IMR-90 (cell line): ENCODE measurements at regions not wholly inside any gene's neighbourhood (a gene's known extent, or its start where the extent isn't known, plus 50 kb on each side); places are given as distances from the start of the nearest gene placed in this dataset.

Experiments used
- ATAC-seq: fragments of 200-7000 bp; cut with Tn5 transposase; 2 replicates; pipeline ENCODE4 v1.9.1; 2020; ENCODE audit warnings: low read depth, mild to moderate bottlenecking, moderate library complexity
- BruUV-seq: library from RNA; stranded (reverse); fragments of 400-500 nt; replicated peaks from 2 replicates; lab custom pipeline; 2021; lab: Mats Ljungman, UMichigan
- CTCF ChIA-PET: fragments of 300-600 bp; formaldehyde crosslinking; extraction: SDS; loops from one replicate; lab custom pipeline; 2021; ENCODE audit warnings: antibody characterized with exemption; lab: Yijun Ruan, JAX
- POLR2A ChIA-PET: fragments of 300-600 bp; sonication (Branson Sonifier 250); formaldehyde crosslinking; loops from one replicate; lab custom pipeline; 2022; ENCODE audit warnings: antibody characterized with exemption; ENCODE audit not compliant: unreplicated experiment; lab: Charles Lee
- DNase-seq: peaks from one replicate; pipeline ENCODE4 v3.0.0; 2013
- H2AFZ ChIP-seq: replicated peaks from 2 replicates; pipeline ENCODE3; 2013; ENCODE audit warnings: low read length, mild to moderate bottlenecking; ENCODE audit not compliant: poor library complexity
- H2AK5ac ChIP-seq: 2 replicates; pipeline ENCODE4 v1.6.1; 2013; ENCODE audit warnings: low read depth, low read length, inconsistent platforms
- H2AK9ac ChIP-seq: replicated peaks from 2 replicates; pipeline ENCODE3; 2013; ENCODE audit warnings: mild to moderate bottlenecking, low read depth, low read length, moderate library complexity; ENCODE audit not compliant: poor library complexity
- H2BK120ac ChIP-seq: 2 replicates; pipeline ENCODE4 v1.6.1; 2013; ENCODE audit warnings: low read depth, low read length, inconsistent platforms
- H2BK15ac ChIP-seq: 3 replicates; pipeline ENCODE4 v1.6.1; 2013; ENCODE audit warnings: low read depth, low read length, inconsistent platforms
- H2BK20ac ChIP-seq: 2 replicates; pipeline ENCODE4 v1.6.1; 2013; ENCODE audit warnings: low read depth, mild to moderate bottlenecking, inconsistent platforms, low read length, moderate library complexity
- H2BK5ac ChIP-seq: 2 replicates; pipeline ENCODE4 v1.6.1; 2013; ENCODE audit warnings: mild to moderate bottlenecking, low read depth, low read length, inconsistent platforms; ENCODE audit not compliant: poor library complexity, severe bottlenecking
- H3K14ac ChIP-seq: replicated peaks from 2 replicates; pipeline ENCODE4 v1.6.1; 2013; ENCODE audit warnings: low read depth, low read length, inconsistent platforms
- H3K18ac ChIP-seq: 2 replicates; pipeline ENCODE4 v1.6.1; 2013; ENCODE audit warnings: low read depth, low read length, control low read depth
- H3K23ac ChIP-seq: 2 replicates; pipeline ENCODE4 v1.6.1; 2013; ENCODE audit warnings: low read depth, low read length, inconsistent platforms
- H3K27ac ChIP-seq: 2 replicates; pipeline ENCODE4 v1.5.1; 2013; ENCODE audit warnings: mild to moderate bottlenecking, control low read depth, low read length; ENCODE audit not compliant: insufficient read depth
- H3K27me3 ChIP-seq: 2 replicates; pipeline ENCODE4 v1.6.1; 2013; ENCODE audit warnings: low read length; ENCODE audit not compliant: control insufficient read depth, insufficient read depth
- H3K36me3 ChIP-seq: 2 replicates; pipeline ENCODE4 v1.6.1; 2013; ENCODE audit warnings: low read length, mixed read lengths; ENCODE audit not compliant: control insufficient read depth, insufficient read depth
- H3K4ac ChIP-seq: 2 replicates; pipeline ENCODE4 v1.6.1; 2013; ENCODE audit warnings: low read depth, low read length, inconsistent platforms
- H3K4me1 ChIP-seq: 2 replicates; pipeline ENCODE4 v1.6.1; 2013; ENCODE audit warnings: low read length, mixed read lengths; ENCODE audit not compliant: control insufficient read depth, insufficient read depth
- H3K4me2 ChIP-seq: 2 replicates; pipeline ENCODE4 v1.6.1; 2013; ENCODE audit warnings: low read depth, mild to moderate bottlenecking, control low read depth, low read length, moderate library complexity
- H3K4me3 ChIP-seq: 2 replicates; pipeline ENCODE4 v1.5.1; 2013; ENCODE audit warnings: low read depth, mild to moderate bottlenecking, control low read depth, low read length, moderate library complexity; ENCODE audit not compliant: insufficient read depth
- H3K56ac ChIP-seq: 2 replicates; pipeline ENCODE4 v1.6.1; 2013; ENCODE audit warnings: low read length, inconsistent platforms; ENCODE audit not compliant: insufficient read depth; ENCODE audit errors: extremely low read depth
- H3K79me1 ChIP-seq, 2 experiments: 2 replicates each; pipeline ENCODE4 v1.6.1; 2013; ENCODE audit warnings: low read length in 2 of 2, inconsistent platforms in 1 of 2, low read depth in 1 of 2
- H3K9ac ChIP-seq: 2 replicates; pipeline ENCODE4 v1.6.1; 2013; ENCODE audit warnings: low read depth, low read length, control low read depth
- H3K9me1 ChIP-seq: 2 replicates; pipeline ENCODE4 v1.6.1; 2013; ENCODE audit warnings: low read length, inconsistent platforms; ENCODE audit not compliant: insufficient read depth
- H3K9me3 ChIP-seq: 2 replicates; pipeline ENCODE4 v1.6.1; 2013; ENCODE audit warnings: low read length; ENCODE audit not compliant: control insufficient read depth, insufficient read depth
- H4K20me1 ChIP-seq: 2 replicates; pipeline ENCODE4 v1.6.1; 2013; ENCODE audit warnings: low read length, inconsistent platforms; ENCODE audit not compliant: insufficient read depth
- H4K5ac ChIP-seq: 2 replicates; pipeline ENCODE4 v1.6.1; 2013; ENCODE audit warnings: mild to moderate bottlenecking, low read depth, low read length, control low read depth
- H4K8ac ChIP-seq, 2 experiments: 2 replicates each; pipeline ENCODE4 v1.6.1; 2013; ENCODE audit warnings: low read depth in 2 of 2, low read length in 2 of 2, control low read depth in 1 of 2, inconsistent platforms in 1 of 2
- H4K91ac ChIP-seq: 2 replicates; pipeline ENCODE4 v1.6.1; 2013; ENCODE audit warnings: low read depth, low read length, inconsistent platforms; ENCODE audit not compliant: insufficient read depth
- BHLHE40 ChIP-seq: fragments of 150-350 bp; IDR thresholded peaks from 2 replicates; pipeline ENCODE4 v1.6.1; 2016; ENCODE audit warnings: mild to moderate bottlenecking, low read depth, low read length
- CEBPB ChIP-seq: IDR thresholded peaks from 2 replicates; pipeline ENCODE4 v1.6.1; 2012; ENCODE audit warnings: low read depth, low read length, improper control_type of control experiment
- CHD1 ChIP-seq: IDR thresholded peaks from 2 replicates; pipeline ENCODE4 v1.6.1; 2012; ENCODE audit warnings: low read depth, low read length, improper control_type of control experiment
- MAFK ChIP-seq: IDR thresholded peaks from 2 replicates; pipeline ENCODE4 v1.6.1; 2012; ENCODE audit warnings: low read depth, low read length, improper control_type of control experiment
- MAZ ChIP-seq: IDR thresholded peaks from 2 replicates; pipeline ENCODE4 v1.6.1; 2012; ENCODE audit warnings: low read depth, mild to moderate bottlenecking, low read length, improper control_type of control experiment, moderate library complexity, borderline replicate concordance
- MXI1 ChIP-seq: IDR thresholded peaks from 2 replicates; pipeline ENCODE4 v1.6.1; 2012; ENCODE audit warnings: low read depth, mild to moderate bottlenecking, low read length, moderate library complexity, borderline replicate concordance
- NFE2L2 ChIP-seq: fragments of 150-350 bp; IDR thresholded peaks from 2 replicates; pipeline ENCODE4 v1.6.1; 2016; ENCODE audit warnings: low read depth, mild to moderate bottlenecking, low read length
- RCOR1 ChIP-seq: IDR thresholded peaks from 2 replicates; pipeline ENCODE4 v1.6.1; 2012; ENCODE audit warnings: mild to moderate bottlenecking, low read length, improper control_type of control experiment; ENCODE audit not compliant: insufficient replicate concordance
- RFX5 ChIP-seq: IDR thresholded peaks from 2 replicates; pipeline ENCODE4 v1.8.0; 2012; ENCODE audit warnings: low read depth, mild to moderate bottlenecking, low read length, moderate library complexity
- SMC3 ChIP-seq: fragments of 150-350 bp; IDR thresholded peaks from 2 replicates; pipeline ENCODE4 v1.6.1; 2016; ENCODE audit warnings: low read depth, mild to moderate bottlenecking, antibody characterized with exemption, low read length, moderate library complexity
- WGBS, 2 experiments: methylation state at CpG; one replicate each; pipeline versions ENCODE4 v1.1.5 to v1.1.7; 2013; ENCODE audit warnings: missing lambda C conversion rate in 2 of 2; ENCODE audit not compliant: insufficient read length in 1 of 2; ENCODE audit errors: extremely low coverage in 2 of 2; 5-methylcytosine and 5-hydroxymethylcytosine counted together
- dilution Hi-C: fragments of 300-500 bp; cut with HindIII; formaldehyde crosslinking; loops from one replicate; pipeline ENCODE4 v1.14.3; 2018; ENCODE audit warnings: low sequenced_read_pairs; ENCODE audit not compliant: unreplicated experiment
- in situ Hi-C: fragments of 300-500 bp; cut with MboI; formaldehyde crosslinking; loops from 3 replicates; pipeline ENCODE4 v1.14.3; 2019; ENCODE audit warnings: low sequenced_read_pairs, inconsistent platforms, mixed read lengths
- intact Hi-C: fragments of 100-400 bp; cut with micrococcal nuclease; formaldehyde crosslinking; loops from 2 replicates; pipeline ENCODE4 v1.10.0; 2022
- TF ChIP-seq, protein P1 (sequence below): conservative IDR thresholded peaks from 2 replicates; pipeline ENCODE4 v1.5.1; 2012; ENCODE audit warnings: mild to moderate bottlenecking, low read depth, low read length, improper control_type of control experiment

DNA sequence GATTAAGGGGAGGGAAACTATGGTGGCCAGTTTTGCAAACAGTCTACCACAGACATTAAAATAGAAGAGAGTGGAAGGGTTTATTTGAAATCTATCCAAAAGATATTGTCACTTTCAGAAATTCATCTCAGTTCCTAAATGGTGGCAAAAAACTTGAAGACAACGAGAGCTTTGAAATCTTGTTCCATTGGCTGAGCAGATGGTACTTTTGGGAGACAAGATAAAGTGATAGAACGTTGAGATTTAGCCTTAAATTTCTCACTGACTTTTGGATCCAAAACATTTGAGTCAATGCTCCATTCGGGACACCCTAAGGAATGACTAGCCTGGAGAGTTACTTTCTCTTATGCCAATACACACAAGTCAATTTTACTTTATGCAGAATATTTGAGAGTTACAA is 319.1 kb upstream of the LARGE1 start:
- no peak overlapping the region for H3K9ac ChIP-seq
- H3K4me1 ChIP-seq: no peaks in the 10 kb centered on the region
- H2AK5ac ChIP-seq: no peak overlapping the region
- intact Hi-C loops (no loop called here), in situ Hi-C loops (no loop called here), dilution Hi-C loops (no loop called here)
- H3K4ac ChIP-seq: no peak overlapping the region
- H3K23ac ChIP-seq: no peak overlapping the region
- H3K36me3 ChIP-seq: no peaks in the 10 kb centered on the region
- H3K14ac ChIP-seq: no peak overlapping the region
- H3K27ac ChIP-seq: no peak overlapping the region
- no peak overlapping the region for H4K91ac ChIP-seq
- no peak overlapping the region for H2AK9ac ChIP-seq
- H3K9me1 ChIP-seq: no peaks in the 10 kb centered on the region
- no peaks in the 10 kb centered on the region for H3K79me1 ChIP-seq
- ChIA-PET POLR2A (no interaction called here), CTCF (no interaction called here)
- no peak overlapping the region for H3K18ac ChIP-seq
- H2BK20ac ChIP-seq: no peak overlapping the region
- WGBS, 2 experiments: no CpG with 5 or more reads among the region's 3 CpGs
- DNase-seq (no peak), ATAC-seq (no peak)
- H4K5ac ChIP-seq: no peak overlapping the region
- H3K27me3 ChIP-seq: no peaks in the 10 kb centered on the region
- H2AFZ ChIP-seq: no peak overlapping the region
- no peak overlapping the region for H3K56ac ChIP-seq
- BruUV-seq: no TSS peak
- no peak overlapping the region for H3K4me3 ChIP-seq
- no peak overlapping the region for H3K4me2 ChIP-seq
- H2BK5ac ChIP-seq: no peak overlapping the region
- H4K8ac ChIP-seq: no peak overlapping the region
- H2BK120ac ChIP-seq: no peak overlapping the region
- H3K9me3 ChIP-seq: peaks cover 3% of the 10 kb centered on the region
- H4K20me1 ChIP-seq: no peaks in the 10 kb centered on the region
- H2BK15ac ChIP-seq: no peak overlapping the region
- TF ChIP-seq MXI1: no peak
- TF ChIP-seq, protein P1, sequence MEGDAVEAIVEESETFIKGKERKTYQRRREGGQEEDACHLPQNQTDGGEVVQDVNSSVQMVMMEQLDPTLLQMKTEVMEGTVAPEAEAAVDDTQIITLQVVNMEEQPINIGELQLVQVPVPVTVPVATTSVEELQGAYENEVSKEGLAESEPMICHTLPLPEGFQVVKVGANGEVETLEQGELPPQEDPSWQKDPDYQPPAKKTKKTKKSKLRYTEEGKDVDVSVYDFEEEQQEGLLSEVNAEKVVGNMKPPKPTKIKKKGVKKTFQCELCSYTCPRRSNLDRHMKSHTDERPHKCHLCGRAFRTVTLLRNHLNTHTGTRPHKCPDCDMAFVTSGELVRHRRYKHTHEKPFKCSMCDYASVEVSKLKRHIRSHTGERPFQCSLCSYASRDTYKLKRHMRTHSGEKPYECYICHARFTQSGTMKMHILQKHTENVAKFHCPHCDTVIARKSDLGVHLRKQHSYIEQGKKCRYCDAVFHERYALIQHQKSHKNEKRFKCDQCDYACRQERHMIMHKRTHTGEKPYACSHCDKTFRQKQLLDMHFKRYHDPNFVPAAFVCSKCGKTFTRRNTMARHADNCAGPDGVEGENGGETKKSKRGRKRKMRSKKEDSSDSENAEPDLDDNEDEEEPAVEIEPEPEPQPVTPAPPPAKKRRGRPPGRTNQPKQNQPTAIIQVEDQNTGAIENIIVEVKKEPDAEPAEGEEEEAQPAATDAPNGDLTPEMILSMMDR: no peak
- no peak for TF ChIP-seq CEBPB
- TF ChIP-seq MAZ: no peak
- TF ChIP-seq RCOR1: no peak
- no peak for TF ChIP-seq BHLHE40
- TF ChIP-seq SMC3: no peak
- no peak for TF ChIP-seq CHD1
- no peak for TF ChIP-seq MAFK
- no peak for TF ChIP-seq RFX5
- no peak for TF ChIP-seq NFE2L2
